Peyer's patch (tissue), 4 donors: ENCODE measurements at regions not wholly inside any gene's neighbourhood (a gene's known extent, or its start where the extent isn't known, plus 50 kb on each side); places are given as distances from the start of the nearest gene placed in this dataset.

Experiments used
- POLR2A ChIP-seq, 2 donors: fragments of 450-650 bp; IDR thresholded peaks; one replicate each; pipeline ENCODE4 v1.5.1; 2017; ENCODE audit warnings: antibody characterized with exemption in 2 of 2, mild to moderate bottlenecking in 2 of 2, moderate library complexity in 2 of 2
- TF ChIP-seq, protein P1 (sequence below), 6 experiments: fragments of 450-650 bp in 4 of 6; fragments of 200-600 bp in 2 of 6; sonication (generic) in 1 of 6; IDR thresholded peaks; one replicate each; pipeline ENCODE4 v1.5.1; 2017 to 2019; ENCODE audit warnings: antibody characterized with exemption in 6 of 6, mild to moderate bottlenecking in 3 of 6, moderate library complexity in 1 of 6

DNA sequence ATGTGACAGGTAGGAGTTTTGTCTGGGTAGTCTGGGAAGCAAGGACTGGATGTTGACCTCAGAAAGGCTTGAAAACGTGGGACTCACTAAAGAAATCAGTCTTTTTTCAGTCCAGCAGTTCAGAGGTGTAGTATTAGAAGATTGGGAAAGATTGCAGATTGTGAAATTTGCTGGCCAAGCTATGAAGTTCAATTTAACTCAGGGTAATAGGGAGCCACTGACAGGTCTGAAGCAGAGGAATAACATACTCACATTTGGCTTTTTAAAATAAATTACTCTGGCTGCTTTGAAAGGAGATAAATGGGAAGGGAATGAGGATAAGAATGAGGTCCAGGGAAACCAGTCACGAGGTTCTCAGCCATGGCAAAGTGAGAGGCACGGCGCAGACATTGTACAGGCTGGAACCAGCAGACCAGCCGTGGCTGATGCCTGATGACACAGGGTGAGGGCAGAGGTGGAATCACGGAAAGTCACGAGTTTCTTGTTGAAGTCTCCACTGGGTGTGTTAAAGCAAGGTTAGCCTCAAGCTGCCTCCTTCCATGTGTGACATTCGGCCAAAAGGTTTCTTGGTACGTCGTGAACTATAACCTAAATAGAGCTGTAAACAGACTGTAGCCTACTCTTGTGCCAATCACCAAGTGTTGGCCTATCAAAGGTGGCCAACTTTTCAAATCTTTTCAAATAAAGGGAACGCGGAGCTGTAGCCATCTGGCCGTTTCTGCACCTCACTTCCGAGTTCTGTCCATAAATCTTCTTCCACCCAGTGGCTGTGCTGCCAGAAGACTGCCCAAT lies 377.6 kb downstream of the IRS2 start:
- TF ChIP-seq POLR2A (IDR thresholded peaks at IDR 0.05), result no peak
- TF ChIP-seq, protein P1, sequence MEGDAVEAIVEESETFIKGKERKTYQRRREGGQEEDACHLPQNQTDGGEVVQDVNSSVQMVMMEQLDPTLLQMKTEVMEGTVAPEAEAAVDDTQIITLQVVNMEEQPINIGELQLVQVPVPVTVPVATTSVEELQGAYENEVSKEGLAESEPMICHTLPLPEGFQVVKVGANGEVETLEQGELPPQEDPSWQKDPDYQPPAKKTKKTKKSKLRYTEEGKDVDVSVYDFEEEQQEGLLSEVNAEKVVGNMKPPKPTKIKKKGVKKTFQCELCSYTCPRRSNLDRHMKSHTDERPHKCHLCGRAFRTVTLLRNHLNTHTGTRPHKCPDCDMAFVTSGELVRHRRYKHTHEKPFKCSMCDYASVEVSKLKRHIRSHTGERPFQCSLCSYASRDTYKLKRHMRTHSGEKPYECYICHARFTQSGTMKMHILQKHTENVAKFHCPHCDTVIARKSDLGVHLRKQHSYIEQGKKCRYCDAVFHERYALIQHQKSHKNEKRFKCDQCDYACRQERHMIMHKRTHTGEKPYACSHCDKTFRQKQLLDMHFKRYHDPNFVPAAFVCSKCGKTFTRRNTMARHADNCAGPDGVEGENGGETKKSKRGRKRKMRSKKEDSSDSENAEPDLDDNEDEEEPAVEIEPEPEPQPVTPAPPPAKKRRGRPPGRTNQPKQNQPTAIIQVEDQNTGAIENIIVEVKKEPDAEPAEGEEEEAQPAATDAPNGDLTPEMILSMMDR (IDR thresholded peaks at IDR 0.05), result no peak
